Anterior cingulate cortex (tissue), 58 donors: ENCODE measurements at regions not wholly inside any gene's neighbourhood (a gene's known extent, or its start where the extent isn't known, plus 50 kb on each side); places are given as distances from the start of the nearest gene placed in this dataset.

Experiments
- DNase-seq, 58 donors: peaks; one replicate each; lab custom pipeline; 2025; lab: John Stamatoyannopoulos, UW

- no peak for DNase-seq
Measured at GRCh38 chr18:8499810-8500675, 109.2 kb upstream of the RAB12 start.

GRCh38 chr18:8501044-8501443 lies 108.2 kb upstream of the RAB12 start:
- DNase-seq: peak in 5 of 58 donors; percentile 5 to 57 (median 11)

- DNase-seq: no peak
Measured at GRCh38 chr18:8503248-8503647, 106.0 kb upstream of the RAB12 start.

- DNase-seq: no peak
Measured at GRCh38 chr18:8504424-8504823, 104.8 kb upstream of the RAB12 start.

GRCh38 chr18:8504880-8505435 lies 104.3 kb upstream of the RAB12 start:
- DNase-seq: no peak

- DNase-seq: no peak
Measured at GRCh38 chr18:8506251-8507049, 102.8 kb upstream of the RAB12 start.

GRCh38 chr18:8507361-8507760 lies 101.9 kb upstream of the RAB12 start:
- no peak for DNase-seq

- no peak for DNase-seq
Measured at GRCh38 chr18:8507915-8508705, 101.1 kb upstream of the RAB12 start.

- no peak for DNase-seq
Measured at GRCh38 chr18:8513249-8513648, 96.0 kb upstream of the RAB12 start.

- no peak for DNase-seq
Measured at GRCh38 chr18:8514409-8514808, 94.8 kb upstream of the RAB12 start.

- DNase-seq: peak in 1 of 58 donors; percentile 20
Measured at GRCh38 chr18:8515142-8515865, 93.9 kb upstream of the RAB12 start.

- no peak for DNase-seq
Measured at GRCh38 chr18:8516371-8517250, 92.6 kb upstream of the RAB12 start.

GRCh38 chr18:8517276-8517675 lies 92.0 kb upstream of the RAB12 start:
- DNase-seq: no peak

- no peak for DNase-seq
Measured at GRCh38 chr18:8519102-8519501, 90.1 kb upstream of the RAB12 start.

- no peak for DNase-seq
Measured at GRCh38 chr18:8520266-8520665, 89.0 kb upstream of the RAB12 start.

GRCh38 chr18:8522756-8523155 lies 86.5 kb upstream of the RAB12 start:
- no peak for DNase-seq

GRCh38 chr18:8525692-8526091 lies 83.5 kb upstream of the RAB12 start:
- no peak for DNase-seq

- peak in 30 of 58 donors; percentile 2 to 62 (median 18) for DNase-seq
Measured at GRCh38 chr18:8526332-8526731, 82.9 kb upstream of the RAB12 start.

GRCh38 chr18:8529609-8530008 lies 79.6 kb upstream of the RAB12 start:
- DNase-seq: no peak
